ENCODE measurements at regions not wholly inside any gene's neighbourhood (a gene's known extent, or its start where the extent isn't known, plus 50 kb on each side); places are given as distances from the start of the nearest gene placed in this dataset.

DNA sequence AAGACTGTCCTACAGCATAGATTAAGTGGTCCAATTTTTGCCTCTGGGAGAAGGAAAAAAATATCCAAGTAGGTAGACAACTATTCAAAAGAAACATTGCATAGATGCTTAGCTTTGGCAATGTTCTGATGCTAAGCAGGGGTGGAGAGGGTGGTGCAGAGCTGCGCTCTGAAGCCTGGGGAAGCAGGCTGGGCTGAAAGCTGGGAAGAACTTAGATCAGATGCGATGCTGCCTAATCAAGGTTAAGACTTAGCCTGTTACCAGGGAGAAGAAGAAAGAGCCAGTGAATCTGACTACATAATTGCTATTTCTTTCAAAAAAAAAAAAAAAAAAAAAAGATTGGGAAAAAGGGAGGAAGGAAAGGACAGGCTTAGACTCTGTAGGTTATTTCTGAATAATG lies 89.0 kb upstream of the SCOC start:
- TF ChIP-seq, protein P1, sequence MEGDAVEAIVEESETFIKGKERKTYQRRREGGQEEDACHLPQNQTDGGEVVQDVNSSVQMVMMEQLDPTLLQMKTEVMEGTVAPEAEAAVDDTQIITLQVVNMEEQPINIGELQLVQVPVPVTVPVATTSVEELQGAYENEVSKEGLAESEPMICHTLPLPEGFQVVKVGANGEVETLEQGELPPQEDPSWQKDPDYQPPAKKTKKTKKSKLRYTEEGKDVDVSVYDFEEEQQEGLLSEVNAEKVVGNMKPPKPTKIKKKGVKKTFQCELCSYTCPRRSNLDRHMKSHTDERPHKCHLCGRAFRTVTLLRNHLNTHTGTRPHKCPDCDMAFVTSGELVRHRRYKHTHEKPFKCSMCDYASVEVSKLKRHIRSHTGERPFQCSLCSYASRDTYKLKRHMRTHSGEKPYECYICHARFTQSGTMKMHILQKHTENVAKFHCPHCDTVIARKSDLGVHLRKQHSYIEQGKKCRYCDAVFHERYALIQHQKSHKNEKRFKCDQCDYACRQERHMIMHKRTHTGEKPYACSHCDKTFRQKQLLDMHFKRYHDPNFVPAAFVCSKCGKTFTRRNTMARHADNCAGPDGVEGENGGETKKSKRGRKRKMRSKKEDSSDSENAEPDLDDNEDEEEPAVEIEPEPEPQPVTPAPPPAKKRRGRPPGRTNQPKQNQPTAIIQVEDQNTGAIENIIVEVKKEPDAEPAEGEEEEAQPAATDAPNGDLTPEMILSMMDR (conservative IDR thresholded peaks at IDR 0.05; ENCODE audit: low read depth, low read length): no peak
- no peak for DNase-seq (ENCODE audit: low read depth)
- no peak overlapping the region for H3K4me3 ChIP-seq (ENCODE audit: low read length)

DNA sequence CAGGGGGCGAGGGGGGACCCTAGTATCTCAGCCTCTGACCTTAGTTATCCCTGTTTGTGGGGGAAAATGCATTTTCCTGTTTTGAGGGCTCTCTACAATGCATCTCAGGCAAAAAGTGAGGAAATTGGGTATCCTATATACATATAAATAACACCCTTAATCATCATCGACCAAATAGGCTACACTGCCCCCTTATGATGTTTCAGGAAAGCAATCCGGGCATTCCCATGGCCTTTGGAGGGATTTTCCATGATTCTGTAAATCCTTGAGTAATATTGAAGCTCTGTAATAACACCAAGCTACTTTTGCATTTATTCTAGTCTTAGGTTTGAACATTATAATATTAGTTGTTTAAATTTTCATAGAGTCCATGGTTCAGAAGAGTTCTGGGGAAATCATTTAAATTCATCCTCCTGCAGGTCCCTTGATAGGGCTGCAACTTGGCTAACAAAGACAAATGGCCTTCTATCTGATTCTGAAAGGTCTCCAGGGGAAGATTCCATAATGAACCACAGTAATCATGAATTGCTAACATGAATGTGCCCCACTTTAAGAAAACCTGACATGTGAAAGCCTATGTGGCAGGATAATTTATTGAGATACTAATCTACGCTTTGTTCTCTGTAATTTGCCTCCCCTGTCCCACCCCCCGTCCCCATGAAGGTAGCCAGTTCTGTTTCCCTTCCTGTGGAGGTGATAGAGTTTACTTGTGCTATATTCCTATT lies 91.5 kb upstream of the SCOC start:
- TF ChIP-seq, protein P1 (conservative IDR thresholded peaks at IDR 0.05; ENCODE audit: low read depth, low read length): peak; percentile 8
- no peak for DNase-seq (ENCODE audit: low read depth)
- no peak overlapping the region for H3K4me3 ChIP-seq (ENCODE audit: low read length)

DNA sequence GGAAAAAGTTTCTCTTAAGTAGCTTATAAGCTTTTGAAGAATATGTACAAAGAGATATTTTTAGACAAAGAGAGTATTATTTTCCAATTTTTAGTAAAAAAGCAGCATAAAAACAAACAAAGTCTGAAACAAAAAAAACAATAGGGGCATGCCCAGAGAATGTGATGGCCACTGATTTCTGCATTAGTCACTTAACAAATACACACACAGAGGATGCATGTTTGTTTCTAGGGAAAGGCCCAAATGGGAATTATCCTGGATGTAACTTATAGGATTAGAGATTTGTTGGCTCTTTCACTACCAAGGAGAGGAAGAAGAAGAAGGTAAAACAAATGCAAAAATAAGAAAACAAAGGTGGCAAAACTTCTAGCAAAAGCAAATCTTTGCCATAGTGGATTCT lies 95.9 kb upstream of the SCOC start:
- TF ChIP-seq, protein P1 (conservative IDR thresholded peaks at IDR 0.05; ENCODE audit: low read depth, low read length): no peak
- DNase-seq (ENCODE audit: low read depth): no peak
- H3K4me3 ChIP-seq (ENCODE audit: low read length): no peak overlapping the region

DNA sequence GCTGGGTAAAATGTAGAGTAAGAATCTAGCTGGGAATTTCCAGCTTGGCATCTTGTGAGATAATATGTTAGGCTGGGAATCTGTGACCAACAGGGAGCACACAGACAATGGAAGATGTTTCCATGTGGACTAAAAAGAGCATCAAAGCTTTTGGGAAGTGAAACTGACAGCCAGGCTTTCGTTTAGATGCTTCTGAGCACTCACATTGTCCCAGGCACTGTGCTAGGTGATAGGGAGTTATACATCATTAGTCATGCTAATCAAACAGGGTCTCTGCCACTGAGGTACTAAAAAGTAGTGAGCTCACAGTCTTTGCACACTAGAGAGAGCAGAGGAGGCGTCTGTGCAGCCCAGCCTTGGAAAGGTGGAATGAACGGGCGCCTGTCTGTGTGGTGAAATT lies 101.9 kb upstream of the SCOC start:
- TF ChIP-seq, protein P1 (conservative IDR thresholded peaks at IDR 0.05; ENCODE audit: low read depth, low read length): no peak
- DNase-seq (ENCODE audit: low read depth): no peak

DNA sequence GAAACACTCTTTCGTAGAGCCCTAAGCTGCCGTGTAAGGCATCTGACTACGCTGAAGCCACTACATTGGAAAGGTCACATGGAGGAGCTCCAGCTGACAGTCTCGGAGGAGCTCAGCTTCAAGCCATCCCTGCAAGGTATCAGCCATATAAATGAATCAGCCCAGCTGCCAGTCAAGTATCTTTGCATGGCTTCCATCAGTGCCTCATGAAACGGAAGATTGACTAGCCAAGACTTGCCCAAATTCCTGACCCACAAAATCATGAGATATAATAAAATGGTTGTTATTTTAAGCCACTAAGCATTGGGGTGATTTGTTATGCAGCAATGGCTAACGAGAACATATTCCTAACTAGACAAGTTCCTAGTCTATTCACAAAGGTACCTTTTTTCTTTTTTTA lies 104.1 kb upstream of the SCOC start:
- DNase-seq (ENCODE audit: low read depth): no peak
- TF ChIP-seq, protein P1 (conservative IDR thresholded peaks at IDR 0.05; ENCODE audit: low read depth, low read length): no peak
- H3K4me3 ChIP-seq (ENCODE audit: low read length): no peak overlapping the region

More for the DNA sequence above, 101.9 kb upstream of the SCOC start:
- H3K4me3 ChIP-seq (ENCODE audit: low read length): no peak overlapping the region

DNA sequence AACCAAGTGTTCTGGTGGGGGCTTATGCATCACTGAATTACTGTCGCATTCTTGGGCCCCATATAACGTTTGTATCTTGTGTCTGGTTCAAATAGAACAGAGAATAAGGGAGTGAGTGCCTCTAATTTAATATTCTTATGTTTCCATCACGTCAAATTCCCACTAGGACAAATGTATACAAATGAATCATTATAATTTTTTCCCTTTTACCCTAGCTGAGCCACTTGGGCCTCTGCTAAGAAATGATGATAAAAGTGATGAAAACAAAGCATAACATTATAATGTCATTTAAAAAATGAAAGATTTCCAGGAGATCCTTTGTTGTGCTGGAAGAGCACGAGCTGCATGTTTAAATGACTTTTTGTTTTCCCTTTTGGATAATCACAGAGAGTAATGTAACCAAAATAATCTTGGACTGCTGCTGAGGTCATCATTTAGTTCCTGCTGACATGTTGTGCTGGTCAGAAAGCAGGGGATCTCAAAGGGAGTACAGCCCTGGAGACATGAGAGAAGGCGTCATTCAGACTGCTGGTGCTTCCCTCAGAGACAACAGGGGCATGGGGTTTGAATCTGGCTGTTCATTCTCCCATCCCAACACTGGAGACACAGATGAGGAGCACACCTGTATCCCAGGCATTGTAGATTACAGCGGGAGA lies 105.1 kb upstream of the SCOC start:
- TF ChIP-seq, protein P1 (conservative IDR thresholded peaks at IDR 0.05; ENCODE audit: low read depth, low read length): no peak
- no peak overlapping the region for H3K4me3 ChIP-seq (ENCODE audit: low read length)
- no peak for DNase-seq (ENCODE audit: low read depth)

DNA sequence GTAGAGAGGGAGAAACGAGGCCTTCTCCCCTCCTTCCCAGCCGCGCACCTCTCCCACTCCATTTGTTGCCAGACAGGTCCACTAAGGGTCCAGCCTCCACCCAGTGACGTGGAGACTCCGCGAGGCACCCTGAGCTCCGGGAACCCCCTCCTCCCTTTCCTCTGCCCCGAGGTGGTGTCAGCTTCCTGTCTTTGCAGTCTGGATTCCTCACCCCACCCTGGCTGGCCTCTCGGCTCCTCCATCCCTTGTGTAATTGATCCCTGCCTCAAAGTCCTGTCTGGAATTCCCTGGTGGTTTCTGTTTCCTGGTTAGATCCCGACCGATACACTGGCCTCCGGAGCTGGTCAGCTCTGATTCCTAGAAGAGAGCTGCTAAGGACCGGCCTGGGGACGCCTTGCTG lies 105.9 kb upstream of the SCOC start:
- DNase-seq (ENCODE audit: low read depth): no peak
- H3K4me3 ChIP-seq (ENCODE audit: low read length): no peak overlapping the region
- TF ChIP-seq, protein P1 (conservative IDR thresholded peaks at IDR 0.05; ENCODE audit: low read depth, low read length): no peak
